ENCODE measurements at regions not wholly inside any gene's neighbourhood (a gene's known extent, or its start where the extent isn't known, plus 50 kb on each side); places are given as distances from the start of the nearest gene placed in this dataset.
"Not testable (repeated sequence)": the region's sequence is repeated elsewhere in the genome, so short reads cannot be mapped to it uniquely, and the experiment has no call there.

- DNase-seq = no peak
- Mint-ChIP-seq H3K4me3 (no peak overlapping the region), H3K27ac (no peak overlapping the region), H3K9me3 (peaks cover 0 to 14% (median 4%) of the 10 kb centered on the region in 5 donors), H3K4me1 (no peaks in the 10 kb centered on the region), H3K36me3 (no peaks in the 10 kb centered on the region), H3K27me3 (no peaks in the 10 kb centered on the region)
- H3K27ac ChIP-seq (ENCODE audit: low read depth, low read length) = no peak overlapping the region
- no peaks in the 10 kb centered on the region for H3K9me3 ChIP-seq (ENCODE audit: low read length)
- ChIA-PET POLR2A (no interaction called here), CTCF (no interaction called here)
- no peaks in the 10 kb centered on the region for H3K4me1 ChIP-seq (ENCODE audit: insufficient read depth, low read length)
- H3K4me3 ChIP-seq (ENCODE audit: low read length) = no peak overlapping the region
- no peaks in the 10 kb centered on the region for H3K36me3 ChIP-seq (ENCODE audit: insufficient read depth, low read length)
- H3K27me3 ChIP-seq (ENCODE audit: insufficient read depth, low read length, poor library complexity, severe bottlenecking) = no peaks in the 10 kb centered on the region
Measured at GRCh38 chr11:101262258-101262657, 132.6 kb upstream of the PGR start.

GRCh38 chr11:101255036-101255435 lies 125.4 kb upstream of the PGR start:
- ChIA-PET CTCF (no interaction called here), POLR2A (no interaction called here)
- no peaks in the 10 kb centered on the region for H3K27me3 Mint-ChIP-seq
- no peaks in the 10 kb centered on the region for H3K4me1 ChIP-seq (ENCODE audit: insufficient read depth, low read length)
- no peaks in the 10 kb centered on the region for H3K4me1 Mint-ChIP-seq
- H3K9me3 ChIP-seq (ENCODE audit: low read length) = no peaks in the 10 kb centered on the region
- H3K36me3 ChIP-seq (ENCODE audit: insufficient read depth, low read length) = no peaks in the 10 kb centered on the region
- no peaks in the 10 kb centered on the region for H3K36me3 Mint-ChIP-seq
- H3K27me3 ChIP-seq (ENCODE audit: insufficient read depth, low read length, poor library complexity, severe bottlenecking) = no peaks in the 10 kb centered on the region
- no peak overlapping the region for H3K27ac ChIP-seq (ENCODE audit: low read depth, low read length)
- no peak overlapping the region for H3K4me3 Mint-ChIP-seq
- H3K9me3 Mint-ChIP-seq = peaks cover 0 to 14% (median 5%) of the 10 kb centered on the region in 5 donors
- DNase-seq = no peak
- H3K4me3 ChIP-seq (ENCODE audit: low read length) = no peak overlapping the region
- peak overlapping the region in 1 of 8 donors; percentile 34 for H3K27ac Mint-ChIP-seq

GRCh38 chr11:101254037-101254436 lies 124.4 kb upstream of the PGR start:
- H3K27me3 Mint-ChIP-seq = no peaks in the 10 kb centered on the region
- no peaks in the 10 kb centered on the region for H3K9me3 ChIP-seq (ENCODE audit: low read length)
- no peaks in the 10 kb centered on the region for H3K36me3 ChIP-seq (ENCODE audit: insufficient read depth, low read length)
- DNase-seq = no peak
- ChIA-PET POLR2A (no interaction called here), CTCF (no interaction called here)
- H3K27me3 ChIP-seq (ENCODE audit: insufficient read depth, low read length, poor library complexity, severe bottlenecking) = no peaks in the 10 kb centered on the region
- H3K4me3 Mint-ChIP-seq = no peak overlapping the region
- H3K27ac ChIP-seq (ENCODE audit: low read depth, low read length) = no peak overlapping the region
- no peaks in the 10 kb centered on the region for H3K4me1 ChIP-seq (ENCODE audit: insufficient read depth, low read length)
- no peaks in the 10 kb centered on the region for H3K4me1 Mint-ChIP-seq
- no peaks in the 10 kb centered on the region for H3K36me3 Mint-ChIP-seq
- peaks cover 0 to 14% (median 5%) of the 10 kb centered on the region in 5 donors for H3K9me3 Mint-ChIP-seq
- no peak overlapping the region for H3K27ac Mint-ChIP-seq
- H3K4me3 ChIP-seq (ENCODE audit: low read length) = no peak overlapping the region

DNA sequence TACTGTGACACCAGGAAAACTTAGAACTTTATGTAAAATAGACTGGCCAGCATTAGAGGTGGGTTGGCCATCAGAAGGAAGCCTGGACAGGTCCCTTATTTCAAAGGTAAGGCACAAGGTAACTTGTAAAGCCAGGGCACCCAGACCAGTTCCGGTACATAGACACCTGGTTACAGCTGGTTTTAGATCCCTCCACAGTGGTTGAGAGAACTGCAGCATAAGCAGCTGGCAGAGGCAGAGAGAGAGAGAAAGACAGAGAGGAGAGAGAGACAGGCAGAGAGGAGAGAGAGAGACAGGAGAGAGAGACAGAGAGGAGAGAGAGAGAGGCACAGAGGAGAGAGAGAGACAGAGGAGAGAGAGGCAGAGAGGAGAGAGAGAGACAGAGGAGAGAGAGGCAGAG lies 116.0 kb upstream of the PGR start:
- POLR2A ChIA-PET; H3K36me3 ChIP-seq (ENCODE audit: insufficient read depth, low read length); H3K9me3 Mint-ChIP-seq: not testable (repeated sequence)

DNA sequence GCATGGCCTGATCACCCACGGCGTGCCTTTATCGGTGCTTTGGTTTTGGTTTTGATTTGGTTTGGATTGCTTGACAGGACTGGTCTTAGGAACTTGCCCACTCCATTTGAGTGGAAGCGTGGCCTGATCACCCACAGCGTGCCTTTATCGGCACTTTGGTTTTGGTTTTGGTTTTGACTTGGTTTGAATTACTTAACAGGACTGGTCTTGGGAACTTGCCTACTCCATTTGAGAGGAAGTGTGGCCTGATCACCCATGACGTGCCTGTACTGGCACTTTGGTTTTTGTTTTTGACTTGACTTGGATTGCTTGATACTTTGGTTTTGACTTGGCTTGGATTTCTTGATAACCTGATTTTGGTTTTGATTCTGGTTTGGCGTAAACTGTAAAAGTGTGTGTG lies 115.5 kb upstream of the PGR start:
- H3K4me1 Mint-ChIP-seq; H3K4me3 Mint-ChIP-seq; H3K27me3 ChIP-seq (ENCODE audit: insufficient read depth, low read length, poor library complexity, severe bottlenecking); H3K27ac Mint-ChIP-seq; H3K27ac ChIP-seq (ENCODE audit: low read depth, low read length); H3K4me3 ChIP-seq (ENCODE audit: low read length); H3K36me3 ChIP-seq (ENCODE audit: insufficient read depth, low read length); H3K9me3 ChIP-seq (ENCODE audit: low read length); H3K27me3 Mint-ChIP-seq; POLR2A ChIA-PET; DNase-seq; H3K4me1 ChIP-seq (ENCODE audit: insufficient read depth, low read length); H3K36me3 Mint-ChIP-seq; CTCF ChIA-PET: not testable (repeated sequence)
- peaks cover 6 to 11% (median 7%) of the 10 kb centered on the region in 5 donors for H3K9me3 Mint-ChIP-seq

More for the DNA sequence above, 116.0 kb upstream of the PGR start:
- H3K27ac Mint-ChIP-seq; H3K4me1 Mint-ChIP-seq; H3K4me3 ChIP-seq (ENCODE audit: low read length); H3K9me3 ChIP-seq (ENCODE audit: low read length); H3K27me3 ChIP-seq (ENCODE audit: insufficient read depth, low read length, poor library complexity, severe bottlenecking); DNase-seq; CTCF ChIA-PET; H3K27ac ChIP-seq (ENCODE audit: low read depth, low read length); H3K4me1 ChIP-seq (ENCODE audit: insufficient read depth, low read length); H3K27me3 Mint-ChIP-seq; H3K36me3 Mint-ChIP-seq; H3K4me3 Mint-ChIP-seq: not testable (repeated sequence)

DNA sequence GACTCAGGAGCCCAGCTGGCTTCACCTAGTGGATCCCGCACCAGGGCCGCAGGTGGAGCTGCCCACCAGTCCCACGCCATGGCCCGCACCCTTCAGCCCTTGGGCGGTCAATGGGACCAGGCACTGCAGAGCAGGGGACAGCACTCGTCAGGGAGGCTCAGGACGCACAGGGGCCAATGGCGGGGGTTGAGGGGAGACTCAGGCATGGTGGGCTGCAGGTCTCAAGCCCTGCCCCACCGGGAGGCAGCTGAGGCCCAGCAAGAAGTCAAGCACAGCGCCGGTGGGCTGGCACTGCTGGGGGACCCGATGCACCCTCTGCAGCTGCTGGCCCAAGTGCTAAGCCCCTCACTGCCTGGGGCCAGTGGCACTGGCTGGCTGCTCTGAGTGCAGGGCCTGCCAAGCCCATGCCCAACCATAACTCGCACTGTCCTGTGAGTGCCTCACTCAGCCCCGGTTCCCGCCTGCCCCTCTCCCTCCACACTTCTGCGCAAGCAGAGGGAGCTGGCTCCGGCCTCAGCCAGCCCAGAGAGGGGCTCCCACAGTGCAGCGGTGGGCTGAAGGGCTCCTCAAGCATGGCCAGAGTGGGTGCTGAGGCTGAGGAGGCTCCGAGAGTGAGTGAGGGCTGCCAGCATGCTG lies 111.7 kb upstream of the PGR start:
- Histone ChIP-seq H3K27ac (ENCODE audit: low read depth, low read length) (no peak overlapping the region), H3K36me3 (ENCODE audit: insufficient read depth, low read length) (no peaks in the 10 kb centered on the region), H3K4me3 (ENCODE audit: low read length) (no peak overlapping the region), H3K9me3 (ENCODE audit: low read length) (no peaks in the 10 kb centered on the region), H3K27me3 (ENCODE audit: insufficient read depth, low read length, poor library complexity, severe bottlenecking) (no peaks in the 10 kb centered on the region), H3K4me1 (ENCODE audit: insufficient read depth, low read length) (no peaks in the 10 kb centered on the region)
- H3K4me1 Mint-ChIP-seq = no peaks in the 10 kb centered on the region
- H3K4me3 Mint-ChIP-seq = no peak overlapping the region
- H3K36me3 Mint-ChIP-seq = no peaks in the 10 kb centered on the region
- H3K9me3 Mint-ChIP-seq = peaks cover 6 to 17% (median 8%) of the 10 kb centered on the region in 5 donors
- H3K27ac Mint-ChIP-seq = no peak overlapping the region
- no peaks in the 10 kb centered on the region for H3K27me3 Mint-ChIP-seq
- ChIA-PET CTCF (no interaction called here), POLR2A (no interaction called here)
- DNase-seq = no peak

DNA sequence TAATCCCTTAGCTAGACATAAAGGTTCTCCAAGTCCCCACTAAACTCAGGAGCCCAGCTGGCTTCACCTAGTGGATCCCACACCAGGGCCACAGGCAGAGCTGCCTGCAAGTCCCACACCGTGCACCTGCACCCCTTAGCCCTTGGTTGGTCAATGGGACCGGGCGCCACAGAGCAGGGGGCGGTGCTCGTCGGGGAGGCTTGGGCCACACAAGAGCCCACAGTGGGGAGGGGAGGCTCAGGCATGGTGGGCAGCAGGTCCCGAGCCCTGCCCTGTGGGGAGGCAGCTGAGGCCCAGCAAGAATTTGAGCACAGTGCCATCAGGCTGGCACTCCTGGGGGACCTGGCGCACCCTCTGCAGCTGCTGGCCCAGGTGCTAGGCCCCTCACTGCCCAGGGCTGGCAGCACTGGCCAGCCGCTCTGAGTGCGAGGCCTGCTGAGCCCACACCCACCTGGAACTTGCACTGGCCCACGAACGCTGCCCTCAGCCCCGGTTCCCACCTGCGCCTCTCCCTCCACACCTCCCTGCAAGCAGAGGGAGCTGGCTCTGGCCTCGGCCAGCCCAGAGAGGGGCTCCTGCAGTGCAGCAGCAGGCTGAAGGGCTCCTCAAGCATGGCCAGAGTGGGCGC lies 101.7 kb upstream of the PGR start:
- H3K27ac ChIP-seq (ENCODE audit: low read depth, low read length); H3K4me3 ChIP-seq (ENCODE audit: low read length); POLR2A ChIA-PET; H3K4me3 Mint-ChIP-seq; H3K9me3 ChIP-seq (ENCODE audit: low read length); DNase-seq; H3K4me1 Mint-ChIP-seq; H3K4me1 ChIP-seq (ENCODE audit: insufficient read depth, low read length); H3K27ac Mint-ChIP-seq; H3K27me3 Mint-ChIP-seq; H3K36me3 Mint-ChIP-seq; CTCF ChIA-PET; H3K27me3 ChIP-seq (ENCODE audit: insufficient read depth, low read length, poor library complexity, severe bottlenecking); H3K36me3 ChIP-seq (ENCODE audit: insufficient read depth, low read length): not testable (repeated sequence)
- H3K9me3 Mint-ChIP-seq = peaks cover 10 to 21% (median 13%) of the 10 kb centered on the region in 5 donors

GRCh38 chr11:101226617-101227016 lies 97.0 kb upstream of the PGR start:
- Histone ChIP-seq H3K4me1 (ENCODE audit: insufficient read depth, low read length) (no peaks in the 10 kb centered on the region), H3K4me3 (ENCODE audit: low read length) (no peak overlapping the region), H3K27me3 (ENCODE audit: insufficient read depth, low read length, poor library complexity, severe bottlenecking) (no peaks in the 10 kb centered on the region), H3K27ac (ENCODE audit: low read depth, low read length) (no peak overlapping the region), H3K36me3 (ENCODE audit: insufficient read depth, low read length) (no peaks in the 10 kb centered on the region), H3K9me3 (ENCODE audit: low read length) (no peaks in the 10 kb centered on the region)
- ChIA-PET CTCF (no interaction called here), POLR2A (no interaction called here)
- Mint-ChIP-seq H3K9me3 (peaks cover 16 to 32% (median 29%) of the 10 kb centered on the region in 5 donors), H3K4me3 (no peak overlapping the region), H3K4me1 (no peaks in the 10 kb centered on the region), H3K27me3 (no peaks in the 10 kb centered on the region), H3K27ac (no peak overlapping the region), H3K36me3 (peaks cover 0 to 5% (median 4%) of the 10 kb centered on the region in 3 donors)
- no peak for DNase-seq
